Suppressor macrophage treated with lipopolysaccharide for 1 hour (primary cell): ENCODE measurements at regions not wholly inside any gene's neighbourhood (a gene's known extent, or its start where the extent isn't known, plus 50 kb on each side); places are given as distances from the start of the nearest gene placed in this dataset.

ENCODE experiments used
- DNase-seq, 3 donors: peaks; one replicate each; pipeline ENCODE4 v3.0.0-alpha.2; 2020 to 2022

- DNase-seq: no peak
Measured at GRCh38 chr6:169839029-169839481, 87.6 kb downstream of the ERMARD start.

- no peak for DNase-seq
Measured at GRCh38 chr6:169838346-169839028, 87.1 kb downstream of the ERMARD start.

DNA sequence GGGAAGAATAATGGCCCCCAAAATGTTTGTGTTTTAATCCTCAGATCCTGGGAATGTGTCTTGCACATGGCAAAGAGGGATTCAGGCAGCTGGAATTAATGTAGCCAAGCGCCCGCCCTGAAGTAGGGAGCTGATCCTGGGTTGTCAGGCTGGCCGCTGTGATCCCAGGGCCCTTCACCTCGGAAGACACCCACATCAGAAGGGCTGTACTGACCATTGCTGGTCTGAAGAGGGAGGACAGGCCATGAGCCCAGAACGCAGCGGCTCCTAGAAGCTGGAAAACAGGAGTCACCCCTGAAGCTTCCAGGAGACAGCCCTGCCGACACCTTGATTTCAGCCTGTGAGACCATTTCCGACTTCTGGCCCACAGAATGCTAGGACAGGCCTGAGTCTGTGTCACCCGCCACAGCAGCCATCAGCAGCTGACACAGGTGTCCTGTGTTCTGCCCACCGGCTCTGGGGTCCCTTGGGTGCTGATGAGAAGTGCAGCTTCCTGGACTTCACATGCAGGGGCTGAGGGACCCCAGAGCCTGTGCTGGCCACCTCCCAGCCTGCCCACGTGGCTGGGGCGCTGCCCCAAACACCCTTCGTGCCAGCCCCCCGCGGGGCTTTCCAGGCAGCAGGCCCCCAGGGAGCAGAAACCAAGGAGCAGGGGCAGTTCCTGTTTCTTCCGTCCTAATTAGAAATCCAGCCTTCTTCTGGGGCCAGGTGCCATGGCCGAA, 86.3 kb downstream of the ERMARD start:
- DNase-seq: no peak

- peak in 2 of 3 donors; percentile 17 to 29 for DNase-seq
Measured at GRCh38 chr6:169833258-169833794, 81.9 kb downstream of the ERMARD start.

DNA sequence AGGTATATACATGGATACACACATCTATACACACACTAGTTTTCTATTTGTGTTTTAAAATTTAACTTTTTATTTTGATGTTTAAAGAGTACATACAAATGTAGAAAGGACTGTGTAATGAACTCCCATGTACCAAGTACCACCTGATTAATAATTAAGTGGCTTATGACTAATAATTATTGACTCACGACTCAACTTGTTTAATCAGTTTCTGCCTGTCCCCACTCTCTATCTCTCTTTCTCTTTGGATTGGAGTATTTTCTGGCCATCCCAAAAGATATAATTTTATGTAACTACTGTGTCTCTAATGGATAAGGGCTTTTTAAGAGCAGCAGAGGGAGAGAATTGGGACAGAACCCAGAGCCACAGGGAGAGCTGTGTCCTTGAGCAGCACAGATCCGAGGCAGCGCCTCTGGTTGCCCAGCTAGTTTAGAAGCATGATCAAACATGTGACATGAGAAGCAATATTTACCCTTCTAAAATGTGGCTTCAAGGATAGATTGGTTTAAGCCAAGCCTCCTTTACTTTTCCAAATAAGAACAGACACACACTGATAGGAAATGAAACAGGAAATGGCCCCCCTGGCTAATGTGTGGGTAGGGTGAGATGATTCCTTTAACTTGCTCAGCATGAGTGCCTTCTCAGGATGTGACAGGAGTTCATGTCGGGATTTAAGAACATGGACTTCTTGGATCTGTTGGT, 81.0 kb downstream of the ERMARD start:
- peak; percentile 14 to 27 (median 22) for DNase-seq

DNA sequence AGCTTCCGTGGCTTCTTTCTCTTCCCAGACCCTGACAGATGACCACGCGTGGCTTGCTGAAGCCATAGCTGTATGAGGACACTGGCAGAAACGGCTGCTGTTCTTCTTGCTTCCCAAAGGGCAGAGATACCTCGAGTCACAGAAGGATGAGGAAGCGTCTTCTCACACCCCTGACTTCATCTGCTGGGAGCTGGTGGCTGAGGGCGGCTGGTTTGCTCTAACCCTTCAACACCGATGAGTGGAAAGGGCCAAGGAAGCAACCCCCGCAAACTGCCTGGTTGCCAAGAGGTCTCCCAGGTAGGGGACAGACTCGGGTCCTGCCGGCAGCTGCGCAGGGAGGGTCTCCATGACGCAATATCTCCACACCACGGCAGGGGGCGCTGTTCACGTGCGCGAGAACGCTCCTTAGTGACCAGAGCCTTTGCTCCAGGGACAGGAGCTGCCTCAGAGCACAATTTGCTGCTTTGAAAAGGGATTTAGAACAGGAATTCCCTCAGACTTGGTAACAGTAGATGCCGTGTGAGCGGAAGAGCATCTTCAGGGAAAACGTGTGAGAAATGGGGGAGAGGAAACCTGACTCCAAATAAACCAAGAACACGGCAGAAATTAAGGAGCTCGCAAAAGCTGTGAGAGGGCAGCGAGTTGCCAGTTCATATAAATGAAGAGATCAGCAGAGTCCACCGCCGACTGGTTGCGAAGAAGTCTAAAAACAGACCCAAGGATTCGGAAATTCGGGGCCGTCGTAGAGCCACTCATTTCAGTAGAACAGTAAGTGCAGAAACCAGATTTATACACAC, 80.2 kb downstream of the ERMARD start:
- peak; percentile 69 to 87 (median 80) for DNase-seq
